OCI-LY1 (cell line): ENCODE measurements at regions not wholly inside any gene's neighbourhood (a gene's known extent, or its start where the extent isn't known, plus 50 kb on each side); places are given as distances from the start of the nearest gene placed in this dataset.

Experiments
- CTCF ChIP-seq: fragments of 200-600 bp; sonication (generic), shearing (Covaris generic); IDR thresholded peaks from 2 replicates; pipeline ENCODE4 v1.5.1; 2017; ENCODE audit warnings: mild to moderate bottlenecking, antibody characterized with exemption, low read length, moderate library complexity, mixed read lengths
- EZH2 ChIP-seq: fragments of 200-600 bp; sonication (generic), shearing (Covaris generic); IDR thresholded peaks from 2 replicates; pipeline ENCODE4 v1.8.0; 2017; ENCODE audit warnings: borderline replicate concordance, mixed run types, mild to moderate bottlenecking, antibody characterized with exemption, low read length, moderate library complexity, mixed read lengths

- TF ChIP-seq CTCF (no peak), EZH2 (no peak)
These were observed 102.1 kb upstream of the AGBL1 start for GRCh38 chr15:85977586-85977985.
